ENCODE measurements at regions not wholly inside any gene's neighbourhood (a gene's known extent, or its start where the extent isn't known, plus 50 kb on each side); places are given as distances from the start of the nearest gene placed in this dataset.

DNA sequence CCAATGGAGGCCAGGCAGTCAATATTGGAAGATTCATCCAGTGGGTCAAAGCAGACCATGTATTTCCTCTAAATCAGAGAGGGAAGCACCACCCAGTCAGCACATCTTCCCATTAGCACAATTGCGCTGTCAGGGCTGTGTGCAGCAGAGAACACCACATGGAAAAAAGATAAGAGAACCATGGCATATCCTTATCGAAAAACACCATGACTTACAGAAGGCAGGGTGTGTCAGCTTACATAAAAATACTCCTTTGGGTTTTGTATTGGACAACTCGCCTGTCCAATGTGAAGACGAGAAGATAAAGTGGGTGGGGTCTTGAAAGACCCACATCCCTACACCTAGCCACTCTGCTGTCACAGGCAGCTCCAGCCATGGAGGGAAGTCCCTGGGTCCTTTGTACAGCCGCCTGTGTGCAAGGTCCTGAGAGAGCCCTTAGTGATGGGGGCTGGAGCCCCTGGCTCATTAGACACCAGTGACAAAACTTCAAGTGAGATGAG, 71.9 kb upstream of the SPATA31E1 start (continued):
- TF ChIP-seq, protein P1, sequence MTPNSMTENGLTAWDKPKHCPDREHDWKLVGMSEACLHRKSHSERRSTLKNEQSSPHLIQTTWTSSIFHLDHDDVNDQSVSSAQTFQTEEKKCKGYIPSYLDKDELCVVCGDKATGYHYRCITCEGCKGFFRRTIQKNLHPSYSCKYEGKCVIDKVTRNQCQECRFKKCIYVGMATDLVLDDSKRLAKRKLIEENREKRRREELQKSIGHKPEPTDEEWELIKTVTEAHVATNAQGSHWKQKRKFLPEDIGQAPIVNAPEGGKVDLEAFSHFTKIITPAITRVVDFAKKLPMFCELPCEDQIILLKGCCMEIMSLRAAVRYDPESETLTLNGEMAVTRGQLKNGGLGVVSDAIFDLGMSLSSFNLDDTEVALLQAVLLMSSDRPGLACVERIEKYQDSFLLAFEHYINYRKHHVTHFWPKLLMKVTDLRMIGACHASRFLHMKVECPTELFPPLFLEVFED (CRISPR knock-in tag; conservative IDR thresholded peaks at IDR 0.05): no peak
- TF ChIP-seq ZNF75A (CRISPR knock-in tag; IDR thresholded peaks at IDR 0.05) (no peak), NFATC3 (IDR thresholded peaks at IDR 0.05) (no peak), CTBP1 (IDR thresholded peaks at IDR 0.05; ENCODE audit: borderline replicate concordance) (peak; percentile 92), IFI16 (CRISPR knock-in tag; IDR thresholded peaks at IDR 0.05) (no peak), RBM22 (IDR thresholded peaks at IDR 0.05; ENCODE audit: low read depth, low read length, poor library complexity, severe bottlenecking) (no peak), SMARCC2 (IDR thresholded peaks at IDR 0.05; ENCODE audit: low read depth) (0 out of 2 replicates have a peak, but pooled peaks have one; percentile 65), BCOR (IDR thresholded peaks at IDR 0.05) (0 out of 2 replicates have a peak, but pooled peaks have one; percentile 25), KAT2B (IDR thresholded peaks at IDR 0.05; ENCODE audit: low read depth, low read length) (no peak), STAT5A (IDR thresholded peaks at IDR 0.05; ENCODE audit: borderline replicate concordance, low read length) (peak; percentile 88), CBX3 (IDR thresholded peaks at IDR 0.05; ENCODE audit: borderline replicate concordance in 1 of 2, low read length in 2 of 2) (peak in 1 of 2 experiments; percentile 81; a peak in 1 of 3 replicates), MTA2 (IDR thresholded peaks at IDR 0.05; ENCODE audit: low read depth) (peak; percentile 82), BRF1 (IDR thresholded peaks at IDR 0.05; ENCODE audit: borderline replicate concordance, extremely low read depth, insufficient read length) (no peak), LEF1 (IDR thresholded peaks at IDR 0.05) (peak; percentile 73; the same call in 1 of the 2 replicates), L3MBTL2 (IDR thresholded peaks at IDR 0.05) (peak; percentile 77)
- TF ChIP-seq, protein P2, sequence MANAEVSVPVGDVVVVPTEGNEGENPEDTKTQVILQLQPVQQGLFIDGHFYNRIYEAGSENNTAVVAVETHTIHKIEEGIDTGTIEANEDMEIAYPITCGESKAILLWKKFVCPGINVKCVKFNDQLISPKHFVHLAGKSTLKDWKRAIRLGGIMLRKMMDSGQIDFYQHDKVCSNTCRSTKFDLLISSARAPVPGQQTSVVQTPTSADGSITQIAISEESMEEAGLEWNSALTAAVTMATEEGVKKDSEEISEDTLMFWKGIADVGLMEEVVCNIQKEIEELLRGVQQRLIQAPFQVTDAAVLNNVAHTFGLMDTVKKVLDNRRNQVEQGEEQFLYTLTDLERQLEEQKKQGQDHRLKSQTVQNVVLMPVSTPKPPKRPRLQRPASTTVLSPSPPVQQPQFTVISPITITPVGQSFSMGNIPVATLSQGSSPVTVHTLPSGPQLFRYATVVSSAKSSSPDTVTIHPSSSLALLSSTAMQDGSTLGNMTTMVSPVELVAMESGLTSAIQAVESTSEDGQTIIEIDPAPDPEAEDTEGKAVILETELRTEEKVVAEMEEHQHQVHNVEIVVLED (CRISPR knock-in tag; IDR thresholded peaks at IDR 0.05): no peak
- TF ChIP-seq, protein P3, sequence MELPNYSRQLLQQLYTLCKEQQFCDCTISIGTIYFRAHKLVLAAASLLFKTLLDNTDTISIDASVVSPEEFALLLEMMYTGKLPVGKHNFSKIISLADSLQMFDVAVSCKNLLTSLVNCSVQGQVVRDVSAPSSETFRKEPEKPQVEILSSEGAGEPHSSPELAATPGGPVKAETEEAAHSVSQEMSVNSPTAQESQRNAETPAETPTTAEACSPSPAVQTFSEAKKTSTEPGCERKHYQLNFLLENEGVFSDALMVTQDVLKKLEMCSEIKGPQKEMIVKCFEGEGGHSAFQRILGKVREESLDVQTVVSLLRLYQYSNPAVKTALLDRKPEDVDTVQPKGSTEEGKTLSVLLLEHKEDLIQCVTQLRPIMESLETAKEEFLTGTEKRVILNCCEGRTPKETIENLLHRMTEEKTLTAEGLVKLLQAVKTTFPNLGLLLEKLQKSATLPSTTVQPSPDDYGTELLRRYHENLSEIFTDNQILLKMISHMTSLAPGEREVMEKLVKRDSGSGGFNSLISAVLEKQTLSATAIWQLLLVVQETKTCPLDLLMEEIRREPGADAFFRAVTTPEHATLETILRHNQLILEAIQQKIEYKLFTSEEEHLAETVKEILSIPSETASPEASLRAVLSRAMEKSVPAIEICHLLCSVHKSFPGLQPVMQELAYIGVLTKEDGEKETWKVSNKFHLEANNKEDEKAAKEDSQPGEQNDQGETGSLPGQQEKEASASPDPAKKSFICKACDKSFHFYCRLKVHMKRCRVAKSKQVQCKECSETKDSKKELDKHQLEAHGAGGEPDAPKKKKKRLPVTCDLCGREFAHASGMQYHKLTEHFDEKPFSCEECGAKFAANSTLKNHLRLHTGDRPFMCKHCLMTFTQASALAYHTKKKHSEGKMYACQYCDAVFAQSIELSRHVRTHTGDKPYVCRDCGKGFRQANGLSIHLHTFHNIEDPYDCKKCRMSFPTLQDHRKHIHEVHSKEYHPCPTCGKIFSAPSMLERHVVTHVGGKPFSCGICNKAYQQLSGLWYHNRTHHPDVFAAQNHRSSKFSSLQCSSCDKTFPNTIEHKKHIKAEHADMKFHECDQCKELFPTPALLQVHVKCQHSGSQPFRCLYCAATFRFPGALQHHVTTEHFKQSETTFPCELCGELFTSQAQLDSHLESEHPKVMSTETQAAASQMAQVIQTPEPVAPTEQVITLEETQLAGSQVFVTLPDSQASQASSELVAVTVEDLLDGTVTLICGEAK (IDR thresholded peaks at IDR 0.05): 0 out of 2 replicates have a peak, but pooled peaks have one; percentile 4
- TF ChIP-seq, protein P3 (CRISPR knock-in tag; IDR thresholded peaks at IDR 0.05): no peak
